Fibroblast of villous mesenchyme (primary cell): ENCODE measurements at regions not wholly inside any gene's neighbourhood (a gene's known extent, or its start where the extent isn't known, plus 50 kb on each side); places are given as distances from the start of the nearest gene placed in this dataset.
A peak's percentile ranks its signal among the peaks of the same experiment; 100 is the strongest.

ENCODE experiments used
- DNase-seq: peaks from one replicate; pipeline ENCODE4 v3.0.0-alpha.2; 2010; ENCODE audit warnings: low read depth
- H3K4me3 ChIP-seq: 2 replicates; pipeline ENCODE4 v1.5.1; 2011; ENCODE audit warnings: low read depth, mild to moderate bottlenecking, low read length
- TF ChIP-seq, protein P1 (sequence below): IDR thresholded peaks from 2 replicates; pipeline ENCODE4 v1.5.1; 2012; ENCODE audit warnings: low read depth, mild to moderate bottlenecking, low read length; ENCODE audit not compliant: insufficient read depth

DNA sequence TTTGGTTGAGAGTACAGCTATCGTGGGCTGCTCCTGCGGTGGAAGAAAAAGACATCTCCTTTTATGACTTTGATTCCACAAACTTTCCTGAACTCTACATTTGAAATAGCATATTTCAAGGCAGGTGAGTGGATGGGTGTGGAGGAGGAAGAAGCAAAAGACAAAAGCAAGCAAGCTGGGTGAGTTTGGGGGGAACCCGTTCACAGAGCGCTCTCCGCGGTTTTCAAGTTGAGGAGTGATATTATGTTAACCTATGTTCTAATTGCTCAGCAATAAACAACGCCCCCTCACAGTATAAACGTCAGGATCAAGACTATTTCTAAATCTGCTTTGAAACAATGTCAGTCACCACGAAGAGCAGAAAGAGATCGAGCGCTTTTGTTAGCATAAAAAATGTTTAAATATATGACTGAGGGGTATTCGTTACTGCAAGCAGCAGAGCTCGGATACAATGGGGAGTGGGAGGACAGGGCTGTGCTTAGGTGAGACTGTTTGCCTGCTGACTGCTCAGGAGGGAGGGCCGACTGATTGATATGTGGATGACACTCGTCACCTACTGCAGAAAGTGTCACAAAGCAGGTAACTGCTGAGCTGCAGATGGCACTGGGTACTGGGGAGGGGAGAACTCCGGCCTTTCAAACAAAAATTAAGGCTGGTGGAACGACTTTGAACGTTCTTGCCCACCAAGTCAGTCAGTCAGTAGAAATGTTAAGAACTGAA is 236.5 kb downstream of the DRD1 start:
- TF ChIP-seq, protein P1, sequence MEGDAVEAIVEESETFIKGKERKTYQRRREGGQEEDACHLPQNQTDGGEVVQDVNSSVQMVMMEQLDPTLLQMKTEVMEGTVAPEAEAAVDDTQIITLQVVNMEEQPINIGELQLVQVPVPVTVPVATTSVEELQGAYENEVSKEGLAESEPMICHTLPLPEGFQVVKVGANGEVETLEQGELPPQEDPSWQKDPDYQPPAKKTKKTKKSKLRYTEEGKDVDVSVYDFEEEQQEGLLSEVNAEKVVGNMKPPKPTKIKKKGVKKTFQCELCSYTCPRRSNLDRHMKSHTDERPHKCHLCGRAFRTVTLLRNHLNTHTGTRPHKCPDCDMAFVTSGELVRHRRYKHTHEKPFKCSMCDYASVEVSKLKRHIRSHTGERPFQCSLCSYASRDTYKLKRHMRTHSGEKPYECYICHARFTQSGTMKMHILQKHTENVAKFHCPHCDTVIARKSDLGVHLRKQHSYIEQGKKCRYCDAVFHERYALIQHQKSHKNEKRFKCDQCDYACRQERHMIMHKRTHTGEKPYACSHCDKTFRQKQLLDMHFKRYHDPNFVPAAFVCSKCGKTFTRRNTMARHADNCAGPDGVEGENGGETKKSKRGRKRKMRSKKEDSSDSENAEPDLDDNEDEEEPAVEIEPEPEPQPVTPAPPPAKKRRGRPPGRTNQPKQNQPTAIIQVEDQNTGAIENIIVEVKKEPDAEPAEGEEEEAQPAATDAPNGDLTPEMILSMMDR = no peak
- no peak for DNase-seq
- no peak overlapping the region for H3K4me3 ChIP-seq

DNA sequence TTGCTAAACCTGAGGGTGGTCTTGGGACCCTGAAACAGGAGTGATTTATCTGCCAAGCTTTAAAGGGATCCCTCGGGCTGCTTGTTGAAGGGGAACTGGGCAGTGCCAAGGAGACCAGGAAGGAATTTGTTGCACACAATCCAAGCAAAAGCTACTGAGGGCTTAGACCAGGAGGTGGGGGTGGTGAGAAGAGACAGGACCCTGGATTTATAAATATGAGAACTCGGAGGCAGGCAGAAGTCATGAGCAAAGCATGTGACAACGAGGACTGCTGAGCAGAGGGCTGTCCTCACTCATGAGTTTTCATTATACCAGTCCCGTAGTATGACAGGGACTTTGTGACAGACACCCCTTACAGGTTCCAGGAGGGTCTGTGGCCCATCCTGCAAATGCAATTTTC is 237.3 kb downstream of the DRD1 start:
- no peak overlapping the region for H3K4me3 ChIP-seq
- TF ChIP-seq, protein P1 = no peak
- no peak for DNase-seq

DNA sequence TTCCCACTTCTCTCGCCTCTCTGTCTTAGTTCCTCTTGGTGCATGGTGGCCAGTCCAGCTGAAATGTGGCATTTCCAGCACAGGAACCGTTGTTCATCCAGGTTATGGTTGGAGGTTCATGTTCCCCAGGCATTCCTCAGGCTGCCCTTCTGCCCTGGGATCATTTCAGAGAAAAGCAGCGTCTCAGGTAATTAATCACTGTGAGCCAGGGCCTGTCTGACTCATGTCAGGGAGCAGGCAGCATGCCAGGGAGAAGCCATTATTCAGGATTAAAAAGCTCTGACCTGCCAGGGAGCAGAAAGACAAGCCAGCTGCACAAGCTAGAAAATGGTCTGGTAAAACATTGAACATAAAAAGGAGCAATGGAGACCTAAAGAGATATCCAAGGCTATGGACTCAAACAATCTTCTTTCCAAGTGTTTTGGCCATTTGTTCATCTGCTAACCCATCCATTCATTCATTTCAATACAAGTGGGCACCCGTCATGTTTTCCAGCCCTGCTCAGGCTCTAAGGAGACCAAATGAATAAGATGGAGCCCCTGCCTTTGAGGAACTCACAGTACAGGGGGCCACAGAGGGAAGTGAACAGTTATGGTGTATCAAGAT is 241.4 kb downstream of the DRD1 start:
- no peak for DNase-seq
- TF ChIP-seq, protein P1 = no peak

GRCh38 chr5:175201393-175201792 is 242.6 kb downstream of the DRD1 start:
- TF ChIP-seq, protein P1 = no peak
- no peak overlapping the region for H3K4me3 ChIP-seq
- no peak for DNase-seq

More for the DNA sequence above, 241.4 kb downstream of the DRD1 start:
- H3K4me3 ChIP-seq = no peak overlapping the region

DNA sequence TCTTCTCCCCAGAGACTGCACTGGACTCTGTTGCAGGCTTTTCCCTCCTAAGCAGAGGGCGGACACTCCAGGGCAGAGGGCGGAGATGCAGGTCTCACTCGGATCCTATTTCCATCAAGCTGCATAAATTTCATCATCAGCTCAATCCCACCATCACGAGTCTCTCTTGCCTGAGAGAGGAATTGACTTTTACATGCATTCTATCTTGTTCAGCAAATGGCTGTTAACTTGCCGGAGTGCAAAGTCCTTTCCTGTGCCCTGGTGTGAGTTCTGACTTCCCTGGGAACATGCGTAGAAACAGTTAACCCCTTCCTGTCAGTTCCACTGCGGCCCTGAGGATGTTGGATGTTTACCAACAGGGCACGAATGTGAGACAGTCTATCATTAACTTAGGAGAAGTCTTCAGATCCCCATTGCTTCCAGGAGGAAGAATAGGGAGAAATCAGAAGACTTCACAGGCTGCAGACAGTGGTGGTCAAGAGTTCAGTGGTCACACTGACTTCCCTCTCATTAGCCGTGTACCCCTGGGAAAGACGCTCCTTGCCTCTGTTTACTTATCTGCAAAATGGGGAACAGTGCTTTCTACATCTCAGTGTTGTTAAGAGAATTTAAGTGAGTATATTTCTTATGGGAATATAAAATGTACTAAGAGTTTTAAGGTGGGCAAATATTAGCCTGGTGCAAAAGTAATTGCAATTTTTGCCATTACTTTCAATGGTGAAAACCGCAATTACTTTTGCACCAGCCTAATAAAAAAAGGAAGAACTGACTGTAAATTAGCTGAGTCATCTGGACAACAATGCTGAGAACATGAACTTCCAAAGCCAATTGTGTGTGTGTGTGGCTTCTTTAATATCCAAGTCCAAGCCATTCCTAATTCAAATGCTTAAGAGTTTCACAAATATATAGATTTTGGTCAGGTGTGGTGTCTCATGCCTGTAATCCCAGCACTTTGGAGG is 248.0 kb downstream of the DRD1 start:
- no peak overlapping the region for H3K4me3 ChIP-seq
- DNase-seq = peak; percentile 23
- TF ChIP-seq, protein P1 = no peak

GRCh38 chr5:175181331-175181730 is 262.7 kb downstream of the DRD1 start:
- TF ChIP-seq, protein P1 = no peak
- no peak overlapping the region for H3K4me3 ChIP-seq

More at GRCh38 chr5:175181331-175181730, 262.7 kb downstream of the DRD1 start:
- DNase-seq = no peak
